Stimulated activated naive CD8-positive, alpha-beta T cell treated with anti-CD3 and anti-CD28 coated beads, Interleukin-15, Interleukin-2, amounts not matched to agents 100 ng/mL and 50 ng/mL, for 24 hours (primary cell): ENCODE measurements at regions not wholly inside any gene's neighbourhood (a gene's known extent, or its start where the extent isn't known, plus 50 kb on each side); places are given as distances from the start of the nearest gene placed in this dataset.
"Not testable (repeated sequence)": the region's sequence is repeated elsewhere in the genome, so short reads cannot be mapped to it uniquely, and the experiment has no call there.

Source experiments
- H3K27ac Mint-ChIP-seq: one replicate; pipeline ENCODE4 v1.8.0; 2021; ENCODE audit warnings: mild to moderate bottlenecking, mixed read lengths
- H3K27me3 Mint-ChIP-seq: one replicate; pipeline ENCODE4 v1.8.0; 2021; ENCODE audit warnings: mixed read lengths
- H3K36me3 Mint-ChIP-seq: one replicate; pipeline ENCODE4 v1.8.0; 2021; ENCODE audit warnings: low read depth, mixed read lengths
- H3K4me1 Mint-ChIP-seq: one replicate; pipeline ENCODE4 v1.8.0; 2021; ENCODE audit warnings: low read depth, mixed read lengths
- H3K4me3 Mint-ChIP-seq: one replicate; pipeline ENCODE4 v1.8.0; 2021; ENCODE audit warnings: mild to moderate bottlenecking, mixed read lengths
- H3K9me3 Mint-ChIP-seq: one replicate; pipeline ENCODE4 v1.8.0; 2021; ENCODE audit warnings: mixed read lengths

DNA sequence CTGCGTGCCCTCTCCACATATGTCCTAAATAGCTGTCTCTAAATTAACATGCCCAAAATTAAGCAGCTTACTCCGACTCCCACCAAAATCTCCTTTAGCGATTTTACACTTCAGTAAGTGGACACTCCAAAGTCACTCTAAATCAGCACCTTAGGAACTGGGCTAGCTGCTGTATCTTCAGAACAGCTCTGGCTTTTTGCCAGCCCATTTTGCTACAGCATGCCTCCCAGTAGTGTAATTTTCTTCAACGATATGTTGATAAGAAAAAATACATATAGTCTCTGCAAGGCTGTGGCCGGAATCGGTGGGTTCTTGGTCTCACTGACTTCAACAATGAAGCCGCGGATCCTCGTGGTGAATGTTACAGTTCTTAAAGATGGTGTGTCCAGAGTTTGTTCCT is 291.8 kb upstream of the RGPD4 start:
- H3K27me3 Mint-ChIP-seq: no peaks in the 10 kb centered on the region
- no peaks in the 10 kb centered on the region for H3K4me1 Mint-ChIP-seq
- no peaks in the 10 kb centered on the region for H3K36me3 Mint-ChIP-seq
- no peak overlapping the region for H3K4me3 Mint-ChIP-seq
- H3K9me3 Mint-ChIP-seq: peaks cover 5% of the 10 kb centered on the region
- H3K27ac Mint-ChIP-seq: no peak overlapping the region

DNA sequence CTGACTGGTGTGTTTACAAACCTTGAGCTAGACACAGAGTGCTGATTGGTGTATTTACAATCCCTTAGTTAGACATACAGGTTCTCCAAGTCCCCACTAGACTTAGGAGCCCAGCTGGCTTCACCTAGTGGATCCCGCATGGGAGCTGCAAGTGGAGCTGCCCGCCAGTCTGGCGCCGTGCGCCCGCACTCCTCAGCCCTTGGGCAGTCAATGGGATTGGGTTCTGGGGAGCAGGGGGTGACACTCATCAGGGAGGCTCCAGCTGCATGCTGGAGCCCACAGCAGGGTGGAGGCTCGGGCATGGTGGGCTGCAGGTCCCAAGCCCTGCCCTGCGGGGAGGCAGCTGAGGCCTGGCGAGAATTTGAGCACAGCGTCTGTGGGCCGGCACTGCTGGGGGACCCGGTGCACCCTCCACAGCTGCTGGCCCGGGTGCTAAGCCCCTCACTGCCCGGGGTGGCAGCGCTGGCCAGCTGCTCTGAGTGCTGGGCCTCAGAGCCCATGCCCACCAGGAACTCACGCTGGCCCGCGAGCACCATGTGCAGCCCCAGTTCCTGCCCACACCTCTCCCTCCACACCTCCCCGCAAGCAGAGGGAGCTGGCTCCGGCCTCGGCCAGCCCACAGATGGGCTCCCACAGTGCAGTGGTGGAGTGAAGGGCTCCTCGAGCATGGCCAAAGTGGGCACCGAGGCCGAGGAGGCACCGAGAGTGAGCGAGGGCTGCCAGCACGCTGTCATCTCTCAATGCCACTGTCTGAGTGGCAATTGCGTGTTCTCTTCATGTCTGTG is 290.6 kb upstream of the RGPD4 start:
- not testable (repeated sequence) for H3K27ac Mint-ChIP-seq, H3K4me3 Mint-ChIP-seq, H3K36me3 Mint-ChIP-seq, H3K27me3 Mint-ChIP-seq, H3K4me1 Mint-ChIP-seq
- H3K9me3 Mint-ChIP-seq: peaks cover 12% of the 10 kb centered on the region

DNA sequence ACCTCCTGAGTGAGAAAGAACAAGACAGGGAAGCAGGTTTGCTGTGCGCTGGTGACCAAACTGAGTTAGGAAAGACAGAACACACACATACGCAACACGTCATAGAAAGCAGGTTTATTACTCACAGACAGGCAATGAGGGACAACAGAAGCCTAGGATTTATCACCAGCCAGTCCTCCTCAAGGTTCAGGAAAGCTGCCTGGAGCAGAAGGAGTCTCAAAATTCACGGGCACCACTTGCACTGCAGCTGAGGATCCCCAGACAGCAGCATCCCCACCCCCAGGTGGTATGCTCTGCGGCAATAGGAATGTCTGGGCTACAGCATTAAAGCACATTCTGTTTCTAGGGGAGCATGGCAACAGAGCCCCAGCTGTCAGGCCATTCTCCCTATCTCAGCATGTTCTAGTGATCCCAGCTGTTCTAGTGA is 284.4 kb upstream of the RGPD4 start:
- Mint-ChIP-seq H3K4me3 (no peak overlapping the region), H3K27ac (no peak overlapping the region), H3K9me3 (peaks cover 13% of the 10 kb centered on the region), H3K36me3 (no peaks in the 10 kb centered on the region), H3K27me3 (no peaks in the 10 kb centered on the region), H3K4me1 (no peaks in the 10 kb centered on the region)

DNA sequence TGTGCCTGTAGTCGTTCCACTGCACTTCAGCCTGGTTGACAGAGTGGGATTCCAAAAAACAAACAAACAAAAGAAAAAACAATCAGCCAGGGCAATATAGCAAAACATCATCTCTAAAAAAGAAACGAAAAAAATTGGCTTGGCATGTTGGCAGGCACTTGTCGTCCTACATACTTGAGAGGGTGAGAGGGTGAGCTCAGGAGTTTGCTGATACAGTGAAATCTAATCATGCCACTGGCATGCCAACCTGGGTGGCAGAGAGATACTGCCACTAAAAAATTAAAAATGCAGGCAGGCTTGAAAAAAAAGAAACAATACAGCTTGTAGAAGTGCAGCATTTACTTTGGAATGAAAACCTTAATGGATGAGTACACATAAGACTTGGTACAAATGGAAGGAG is 282.9 kb upstream of the RGPD4 start:
- Mint-ChIP-seq H3K4me1 (no peaks in the 10 kb centered on the region), H3K9me3 (peaks cover 10% of the 10 kb centered on the region), H3K27ac (no peak overlapping the region), H3K27me3 (no peaks in the 10 kb centered on the region), H3K36me3 (no peaks in the 10 kb centered on the region), H3K4me3 (no peak overlapping the region)

DNA sequence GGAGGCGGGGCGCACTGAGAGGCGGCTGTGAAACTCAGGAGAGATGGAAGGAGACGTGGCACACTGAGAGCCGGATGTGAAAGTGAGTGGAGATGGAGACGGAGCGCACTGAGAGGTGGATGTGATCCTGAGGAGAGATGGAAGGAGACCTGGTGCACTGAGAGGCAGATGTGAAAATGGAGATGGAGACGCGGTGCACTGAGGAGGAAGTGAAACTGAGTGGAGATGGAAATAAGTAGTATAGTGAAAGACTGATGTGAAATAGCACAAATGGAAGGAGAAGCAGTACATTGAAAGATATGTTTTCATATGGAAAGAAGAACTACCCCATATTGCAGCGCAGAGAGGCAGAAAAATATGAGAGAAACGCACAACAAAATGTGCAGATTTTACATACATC is 281.6 kb upstream of the RGPD4 start:
- H3K27me3 Mint-ChIP-seq: no peaks in the 10 kb centered on the region
- no peak overlapping the region for H3K27ac Mint-ChIP-seq
- no peaks in the 10 kb centered on the region for H3K4me1 Mint-ChIP-seq
- no peaks in the 10 kb centered on the region for H3K36me3 Mint-ChIP-seq
- H3K4me3 Mint-ChIP-seq: no peak overlapping the region
- peaks cover 10% of the 10 kb centered on the region for H3K9me3 Mint-ChIP-seq

DNA sequence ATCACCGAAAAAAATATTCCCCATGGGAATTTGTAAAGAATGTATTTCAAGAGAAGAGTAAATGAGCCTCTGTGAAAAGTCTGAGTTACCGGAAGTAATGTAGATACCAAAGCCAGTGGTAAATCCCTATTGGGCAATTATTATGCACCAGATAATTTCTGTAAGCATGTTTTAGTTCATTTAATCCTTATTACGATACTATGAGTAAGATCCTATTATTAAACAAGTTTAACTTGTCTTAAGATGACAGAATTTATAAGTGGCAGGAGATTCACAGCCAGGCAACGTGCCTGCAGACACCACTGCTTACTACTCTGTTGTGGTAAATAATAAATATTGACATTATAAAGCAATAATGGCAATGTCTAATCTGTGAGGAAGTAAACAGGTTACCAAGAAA is 280.8 kb upstream of the RGPD4 start:
- Mint-ChIP-seq H3K4me3 (no peak overlapping the region), H3K27me3 (no peaks in the 10 kb centered on the region), H3K4me1 (no peaks in the 10 kb centered on the region), H3K27ac (no peak overlapping the region), H3K9me3 (peaks cover 3% of the 10 kb centered on the region), H3K36me3 (no peaks in the 10 kb centered on the region)

- Mint-ChIP-seq H3K27ac (no peak overlapping the region), H3K4me1 (no peaks in the 10 kb centered on the region), H3K36me3 (no peaks in the 10 kb centered on the region), H3K27me3 (no peaks in the 10 kb centered on the region), H3K4me3 (no peak overlapping the region), H3K9me3 (no peaks in the 10 kb centered on the region)
These were observed 278.5 kb upstream of the RGPD4 start for GRCh38 chr2:107548216-107548615.

DNA sequence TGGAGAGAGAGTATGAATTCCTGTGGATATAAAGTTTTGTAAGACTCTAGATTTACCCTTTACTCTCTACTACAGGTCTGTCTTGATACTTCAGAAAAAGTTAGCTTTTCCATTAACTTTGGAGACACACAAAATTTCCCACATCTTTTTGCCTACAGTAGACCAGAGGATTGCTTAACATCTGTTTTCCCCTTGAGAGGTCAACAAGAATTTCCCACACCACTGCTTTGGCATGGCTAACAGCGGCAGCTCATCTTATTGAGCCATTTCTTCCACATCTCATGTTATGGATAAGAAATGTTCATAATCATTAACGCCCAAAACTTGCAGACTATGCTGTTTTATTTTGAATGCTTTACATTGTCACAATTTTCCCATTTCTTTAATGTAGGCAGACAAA is 273.6 kb upstream of the RGPD4 start:
- H3K27ac Mint-ChIP-seq: no peak overlapping the region
- H3K4me3 Mint-ChIP-seq: no peak overlapping the region
- no peaks in the 10 kb centered on the region for H3K4me1 Mint-ChIP-seq
- no peaks in the 10 kb centered on the region for H3K27me3 Mint-ChIP-seq
- H3K36me3 Mint-ChIP-seq: no peaks in the 10 kb centered on the region
- H3K9me3 Mint-ChIP-seq: peaks cover 9% of the 10 kb centered on the region

GRCh38 chr2:107553539-107553938 is 273.2 kb upstream of the RGPD4 start:
- H3K4me1 Mint-ChIP-seq: no peaks in the 10 kb centered on the region

DNA sequence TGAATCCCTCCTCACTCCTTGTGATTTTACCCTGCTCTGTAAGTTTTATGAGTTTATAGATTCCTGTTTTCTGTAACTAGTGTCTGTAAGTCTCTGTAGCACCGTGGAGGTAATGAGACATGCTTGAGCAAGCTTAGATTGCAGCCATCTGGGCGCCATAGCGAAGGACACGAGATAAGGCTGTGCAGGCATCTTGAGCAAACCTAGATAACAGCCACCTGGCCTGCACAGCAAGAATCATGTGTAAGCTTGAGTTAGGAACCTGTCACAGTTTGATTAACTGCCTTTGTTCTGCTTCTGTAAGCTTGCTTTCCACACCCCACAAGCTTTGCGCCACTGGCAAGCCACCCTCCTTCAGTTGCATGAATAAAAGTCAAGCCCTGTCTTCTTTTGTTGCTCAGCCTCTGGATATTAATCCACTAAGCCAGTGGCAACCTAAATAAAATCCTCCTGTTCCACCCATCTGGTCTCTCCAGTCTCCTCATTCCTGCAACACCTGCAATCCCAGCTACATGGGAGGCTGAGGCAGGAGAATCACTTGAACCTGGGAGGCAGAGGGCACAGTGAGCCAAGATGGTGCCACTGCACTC is 270.6 kb upstream of the RGPD4 start:
- Mint-ChIP-seq H3K4me1 (no peaks in the 10 kb centered on the region), H3K36me3 (no peaks in the 10 kb centered on the region), H3K4me3 (no peak overlapping the region), H3K27ac (no peak overlapping the region), H3K27me3 (no peaks in the 10 kb centered on the region), H3K9me3 (peaks cover 16% of the 10 kb centered on the region)

More at GRCh38 chr2:107553539-107553938, 273.2 kb upstream of the RGPD4 start:
- Mint-ChIP-seq H3K9me3 (peaks cover 9% of the 10 kb centered on the region), H3K36me3 (no peaks in the 10 kb centered on the region), H3K27ac (no peak overlapping the region), H3K4me3 (no peak overlapping the region), H3K27me3 (no peaks in the 10 kb centered on the region)

GRCh38 chr2:107558295-107558694 is 268.4 kb upstream of the RGPD4 start:
- Mint-ChIP-seq H3K36me3 (no peaks in the 10 kb centered on the region), H3K9me3 (peaks cover 20% of the 10 kb centered on the region), H3K27me3 (no peaks in the 10 kb centered on the region), H3K27ac (no peak overlapping the region), H3K4me3 (no peak overlapping the region), H3K4me1 (no peaks in the 10 kb centered on the region)

DNA sequence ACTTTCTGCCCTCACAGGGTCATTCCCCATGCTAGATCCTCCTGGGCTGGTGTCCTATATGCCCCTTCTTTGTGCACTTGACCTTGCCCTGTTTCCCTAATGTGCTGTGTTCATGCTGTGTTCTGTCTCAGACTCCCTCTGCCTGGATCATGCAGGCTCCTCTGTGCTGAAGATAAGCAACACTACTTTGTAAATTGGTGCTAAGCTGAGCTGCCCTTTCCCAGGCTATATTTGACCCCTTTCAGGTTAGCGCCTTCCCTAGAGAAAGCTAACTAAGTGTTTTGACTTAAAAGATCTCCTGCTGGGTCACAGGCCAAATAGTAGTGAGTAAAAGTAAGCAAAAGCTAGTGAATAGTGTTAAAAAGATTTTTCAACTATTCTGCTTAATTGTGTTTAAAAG is 257.2 kb upstream of the RGPD4 start:
- Mint-ChIP-seq H3K36me3 (no peaks in the 10 kb centered on the region), H3K4me3 (no peak overlapping the region), H3K27ac (no peak overlapping the region), H3K9me3 (peaks cover 5% of the 10 kb centered on the region), H3K4me1 (no peaks in the 10 kb centered on the region), H3K27me3 (no peaks in the 10 kb centered on the region)

DNA sequence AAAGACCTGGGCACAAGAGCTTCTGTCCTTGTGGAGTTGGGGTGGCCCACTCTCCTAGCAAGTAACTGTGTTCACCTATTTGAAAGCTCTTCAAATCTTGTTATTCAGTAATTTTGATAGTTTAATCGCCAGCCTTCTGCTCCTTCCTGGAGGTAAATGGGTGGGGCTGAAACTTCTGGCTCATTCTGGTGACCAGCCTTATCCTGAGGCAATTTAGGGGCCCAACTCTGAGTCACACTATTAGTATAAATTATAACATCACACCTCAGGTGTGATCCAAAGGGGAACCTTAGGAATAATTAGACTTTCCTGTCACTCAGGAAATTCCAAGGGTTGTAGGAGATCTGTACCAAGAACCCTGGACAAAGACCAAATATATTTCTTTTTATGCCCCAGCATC is 255.8 kb upstream of the RGPD4 start:
- Mint-ChIP-seq H3K4me1 (no peaks in the 10 kb centered on the region), H3K36me3 (no peaks in the 10 kb centered on the region), H3K27me3 (no peaks in the 10 kb centered on the region), H3K27ac (no peak overlapping the region), H3K4me3 (no peak overlapping the region), H3K9me3 (peaks cover 5% of the 10 kb centered on the region)

- not testable (repeated sequence) for H3K4me3 Mint-ChIP-seq, H3K27ac Mint-ChIP-seq, H3K27me3 Mint-ChIP-seq, H3K4me1 Mint-ChIP-seq, H3K36me3 Mint-ChIP-seq, H3K9me3 Mint-ChIP-seq
These were observed 253.8 kb upstream of the RGPD4 start for GRCh38 chr2:107572890-107573289.

DNA sequence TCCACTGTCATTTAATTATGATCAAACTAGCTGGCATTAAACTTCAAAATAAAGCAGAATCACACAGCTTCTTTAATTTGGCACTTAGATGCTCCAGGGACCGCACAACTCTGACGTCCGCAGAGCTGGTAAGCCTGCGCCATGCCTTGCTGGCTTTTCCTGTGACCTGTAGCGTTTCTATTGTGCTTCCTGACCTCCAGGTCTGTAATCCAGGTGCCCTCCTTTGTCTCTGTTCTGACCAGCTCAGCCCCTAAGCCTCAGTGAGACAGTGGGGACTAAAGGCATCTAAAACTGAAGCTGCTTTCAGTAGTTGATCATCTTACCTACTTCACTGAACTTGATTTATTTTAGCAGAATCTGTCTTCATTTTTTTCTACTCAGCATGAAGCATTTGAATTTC is 249.7 kb upstream of the RGPD4 start:
- Mint-ChIP-seq H3K36me3 (no peaks in the 10 kb centered on the region), H3K4me1 (no peaks in the 10 kb centered on the region), H3K27ac (no peak overlapping the region), H3K4me3 (no peak overlapping the region), H3K9me3 (peaks cover 5% of the 10 kb centered on the region), H3K27me3 (no peaks in the 10 kb centered on the region)

DNA sequence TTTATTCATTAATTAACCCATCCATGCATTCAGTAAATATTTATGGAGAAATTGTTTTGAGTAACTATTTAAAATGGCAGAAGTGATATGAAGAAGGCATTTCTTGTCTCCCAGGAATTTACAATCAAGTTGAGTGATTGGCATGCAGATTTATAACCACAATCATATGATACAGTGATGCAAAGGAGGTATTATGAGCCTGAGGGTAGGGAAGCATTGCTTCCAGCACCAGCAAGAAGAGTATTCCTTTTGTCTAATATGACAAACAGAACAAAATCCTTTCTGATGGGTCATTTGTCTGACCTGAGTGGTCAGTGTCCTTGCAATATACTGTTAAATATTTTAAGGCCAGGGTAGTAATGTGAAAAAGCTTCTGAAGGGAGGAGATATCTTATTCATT is 244.2 kb upstream of the RGPD4 start:
- Mint-ChIP-seq H3K27ac (no peak overlapping the region), H3K9me3 (peaks cover 9% of the 10 kb centered on the region), H3K36me3 (no peaks in the 10 kb centered on the region), H3K27me3 (no peaks in the 10 kb centered on the region), H3K4me1 (no peaks in the 10 kb centered on the region), H3K4me3 (no peak overlapping the region)
